Uterus (tissue), 2 donors: ENCODE measurements at regions not wholly inside any gene's neighbourhood (a gene's known extent, or its start where the extent isn't known, plus 50 kb on each side); places are given as distances from the start of the nearest gene placed in this dataset.

Source experiments
- CTCF ChIP-seq, 4 experiments: fragments of 200-600 bp in 2 of 4; fragments of 450-650 bp in 2 of 4; sonication (generic) in 2 of 4; IDR thresholded peaks; one replicate each; pipeline ENCODE4 v1.5.1; 2016 to 2019; ENCODE audit warnings: antibody characterized with exemption in 4 of 4, mild to moderate bottlenecking in 2 of 4, moderate library complexity in 1 of 4
- POLR2A ChIP-seq, 2 donors: fragments of 450-650 bp; IDR thresholded peaks; one replicate each; pipeline ENCODE4 v1.6.1; 2016; ENCODE audit warnings: antibody characterized with exemption in 2 of 2, mild to moderate bottlenecking in 1 of 2, moderate library complexity in 1 of 2

DNA sequence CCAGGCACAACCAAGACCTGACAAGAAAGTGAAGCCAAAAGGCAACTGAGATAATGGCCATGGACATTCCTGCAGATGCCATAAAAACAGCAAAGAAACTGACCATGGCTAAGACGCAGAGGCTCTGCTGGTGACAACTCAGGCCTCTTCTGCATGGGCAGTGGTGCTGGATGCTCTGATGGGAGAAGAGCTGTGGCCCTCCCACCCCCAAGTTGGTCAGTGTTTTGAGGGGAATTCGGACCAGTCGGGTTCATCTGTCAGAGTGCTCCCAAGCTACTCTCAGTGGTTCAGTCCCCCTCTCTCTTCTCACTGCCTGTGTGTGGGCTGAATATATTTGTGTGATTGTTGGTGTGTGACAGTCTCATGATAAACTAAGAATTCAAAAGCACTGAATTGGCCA lies 79.0 kb upstream of the GPR26 start:
- no peak for TF ChIP-seq CTCF (IDR thresholded peaks at IDR 0.05)
- TF ChIP-seq POLR2A (IDR thresholded peaks at IDR 0.05) = no peak
